NB4 (cell line): ENCODE measurements at regions not wholly inside any gene's neighbourhood (a gene's known extent, or its start where the extent isn't known, plus 50 kb on each side); places are given as distances from the start of the nearest gene placed in this dataset.

ENCODE experiments used
- DNase-seq: peaks from one replicate; pipeline ENCODE4 v3.0.0; 2010; ENCODE audit warnings: low read depth
- H3K4me3 ChIP-seq: one replicate; pipeline ENCODE4 v1.5.1; 2011; ENCODE audit warnings: mild to moderate bottlenecking, low read depth, low read length, moderate library complexity
- MYC ChIP-seq: IDR thresholded peaks from 2 replicates; pipeline ENCODE4 v1.6.1; 2011; ENCODE audit warnings: low read depth, low read length
- POLR2A ChIP-seq: IDR thresholded peaks from 2 replicates; pipeline ENCODE4 v1.6.1; 2011; ENCODE audit warnings: mild to moderate bottlenecking; ENCODE audit not compliant: insufficient read length; ENCODE audit errors: extremely low read depth
- TF ChIP-seq, protein P1 (sequence below): IDR thresholded peaks from one replicate; pipeline ENCODE4 v1.5.1; 2012; ENCODE audit warnings: low read depth, low read length
- TF ChIP-seq, protein P2 (sequence below): IDR thresholded peaks from 2 replicates; pipeline ENCODE4 v1.6.1; 2011; ENCODE audit warnings: low read depth, low read length

GRCh38 chr4:33577791-33578190, 2666.5 kb downstream of the ARAP2 start:
- TF ChIP-seq, protein P1, sequence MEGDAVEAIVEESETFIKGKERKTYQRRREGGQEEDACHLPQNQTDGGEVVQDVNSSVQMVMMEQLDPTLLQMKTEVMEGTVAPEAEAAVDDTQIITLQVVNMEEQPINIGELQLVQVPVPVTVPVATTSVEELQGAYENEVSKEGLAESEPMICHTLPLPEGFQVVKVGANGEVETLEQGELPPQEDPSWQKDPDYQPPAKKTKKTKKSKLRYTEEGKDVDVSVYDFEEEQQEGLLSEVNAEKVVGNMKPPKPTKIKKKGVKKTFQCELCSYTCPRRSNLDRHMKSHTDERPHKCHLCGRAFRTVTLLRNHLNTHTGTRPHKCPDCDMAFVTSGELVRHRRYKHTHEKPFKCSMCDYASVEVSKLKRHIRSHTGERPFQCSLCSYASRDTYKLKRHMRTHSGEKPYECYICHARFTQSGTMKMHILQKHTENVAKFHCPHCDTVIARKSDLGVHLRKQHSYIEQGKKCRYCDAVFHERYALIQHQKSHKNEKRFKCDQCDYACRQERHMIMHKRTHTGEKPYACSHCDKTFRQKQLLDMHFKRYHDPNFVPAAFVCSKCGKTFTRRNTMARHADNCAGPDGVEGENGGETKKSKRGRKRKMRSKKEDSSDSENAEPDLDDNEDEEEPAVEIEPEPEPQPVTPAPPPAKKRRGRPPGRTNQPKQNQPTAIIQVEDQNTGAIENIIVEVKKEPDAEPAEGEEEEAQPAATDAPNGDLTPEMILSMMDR, result no peak
- no peak for TF ChIP-seq MYC
- TF ChIP-seq, protein P2, sequence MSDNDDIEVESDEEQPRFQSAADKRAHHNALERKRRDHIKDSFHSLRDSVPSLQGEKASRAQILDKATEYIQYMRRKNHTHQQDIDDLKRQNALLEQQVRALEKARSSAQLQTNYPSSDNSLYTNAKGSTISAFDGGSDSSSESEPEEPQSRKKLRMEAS, result no peak
- no peak for TF ChIP-seq POLR2A
- no peak for DNase-seq
- H3K4me3 ChIP-seq, result no peak overlapping the region

- TF ChIP-seq POLR2A (no peak), MYC (no peak)
- TF ChIP-seq, protein P2, result no peak
- TF ChIP-seq, protein P1, result no peak
- no peak overlapping the region for H3K4me3 ChIP-seq
- DNase-seq, result no peak
Observed at GRCh38 chr4:33579951-33580350, 2664.4 kb downstream of the ARAP2 start.

DNA sequence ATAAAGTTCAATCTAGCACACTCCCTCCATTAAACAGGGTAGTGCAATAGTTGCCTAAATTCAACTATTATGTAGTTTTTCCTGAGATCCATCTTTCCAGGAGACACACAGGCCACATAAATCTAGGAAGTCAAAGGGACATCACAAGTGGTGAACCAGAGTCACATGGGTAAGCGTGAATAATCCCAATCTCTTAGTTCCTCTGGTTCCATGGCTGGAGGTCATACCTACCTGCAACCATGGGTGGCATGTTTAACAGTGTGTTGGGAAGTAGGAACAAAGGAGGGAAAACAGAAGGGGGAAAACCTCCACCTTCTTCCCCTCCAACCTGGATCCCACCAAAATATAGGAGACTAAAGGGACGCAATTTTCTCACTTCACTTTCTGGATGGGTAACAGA, 2651.6 kb downstream of the ARAP2 start:
- no peak overlapping the region for H3K4me3 ChIP-seq
- no peak for TF ChIP-seq MYC
- DNase-seq, result peak; percentile 3

DNA sequence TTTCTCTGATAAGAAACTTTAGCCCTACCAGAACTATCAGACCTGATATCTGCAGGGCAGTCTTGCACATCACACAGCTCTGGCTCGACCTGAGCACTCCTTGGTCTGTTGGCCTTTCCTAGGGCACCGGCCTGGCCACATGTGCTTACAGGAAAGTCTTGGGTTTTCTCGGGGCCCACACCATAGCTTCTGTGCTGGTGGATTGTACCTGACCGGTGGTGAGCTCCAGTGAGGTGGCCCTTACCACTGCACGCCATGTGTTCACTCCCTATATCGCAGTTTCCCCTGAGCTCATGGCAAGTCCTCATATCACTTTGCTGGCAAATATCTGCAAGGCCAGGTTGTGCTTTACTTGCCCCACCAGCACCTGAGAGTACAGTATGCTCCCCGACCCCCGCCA, 2637.4 kb downstream of the ARAP2 start:
- no peak for DNase-seq
- no peak overlapping the region for H3K4me3 ChIP-seq
- no peak for TF ChIP-seq MYC
- TF ChIP-seq, protein P2, result no peak
- no peak for TF ChIP-seq POLR2A
- TF ChIP-seq, protein P1, result no peak

DNA sequence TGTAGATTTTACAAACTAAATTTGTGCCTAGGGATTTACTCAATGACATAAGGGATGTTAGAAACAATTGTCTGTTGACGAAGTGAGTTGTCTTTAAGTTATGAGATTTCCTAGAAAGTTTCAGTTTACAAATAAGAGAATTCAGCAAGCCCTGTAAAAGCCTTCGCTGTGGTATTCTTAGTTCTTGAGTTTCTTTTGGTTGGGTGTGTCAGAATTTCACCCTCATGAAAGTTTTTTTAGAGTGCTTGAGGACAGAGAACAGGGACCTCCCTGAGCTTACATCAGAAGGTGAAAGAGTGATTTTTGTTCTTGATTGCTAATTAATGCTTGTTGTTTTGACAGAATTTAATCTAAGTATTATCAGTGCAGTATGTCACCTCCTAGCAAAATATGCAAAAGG, 2628.2 kb downstream of the ARAP2 start:
- no peak for DNase-seq
- no peak for TF ChIP-seq POLR2A
- TF ChIP-seq, protein P1, result no peak
- TF ChIP-seq MYC, result no peak
- TF ChIP-seq, protein P2, result no peak
- H3K4me3 ChIP-seq, result no peak overlapping the region

- peak; percentile 3 for DNase-seq
- no peak overlapping the region for H3K4me3 ChIP-seq
- no peak for TF ChIP-seq MYC
- TF ChIP-seq, protein P1, result no peak
Observed at GRCh38 chr4:33625748-33626147, 2618.6 kb downstream of the ARAP2 start.
